ENCODE measurements at regions not wholly inside any gene's neighbourhood (a gene's known extent, or its start where the extent isn't known, plus 50 kb on each side); places are given as distances from the start of the nearest gene placed in this dataset.
"Not testable (repeated sequence)": the region's sequence is repeated elsewhere in the genome, so short reads cannot be mapped to it uniquely, and the experiment has no call there.

- H3K27ac ChIP-seq (ENCODE audit: low read depth, low read length): no peak overlapping the region
- H3K27me3 ChIP-seq (ENCODE audit: control insufficient read depth, insufficient read depth, low read length): no peaks in the 10 kb centered on the region
- no peaks in the 10 kb centered on the region for H3K4me1 ChIP-seq (ENCODE audit: control insufficient read depth, insufficient read depth, low read length)
- no peaks in the 10 kb centered on the region for H3K36me3 ChIP-seq (ENCODE audit: control insufficient read depth, insufficient read depth, low read length)
- H3K4me3 ChIP-seq (ENCODE audit: low read depth, low read length): no peak overlapping the region
- H3K9ac ChIP-seq (ENCODE audit: low read length): no peak overlapping the region
- no peaks in the 10 kb centered on the region for H3K9me3 ChIP-seq (ENCODE audit: control insufficient read depth, insufficient read depth, low read depth, low read length)
Measured at GRCh38 chr3:59499000-59499399, 449.2 kb upstream of the CFAP20DC start.

GRCh38 chr3:59496250-59496649 lies 446.4 kb upstream of the CFAP20DC start:
- H3K4me1 ChIP-seq (ENCODE audit: control insufficient read depth, insufficient read depth, low read length): no peaks in the 10 kb centered on the region
- H3K27me3 ChIP-seq (ENCODE audit: control insufficient read depth, insufficient read depth, low read length): no peaks in the 10 kb centered on the region
- H3K9ac ChIP-seq (ENCODE audit: low read length): no peak overlapping the region
- no peaks in the 10 kb centered on the region for H3K36me3 ChIP-seq (ENCODE audit: control insufficient read depth, insufficient read depth, low read length)
- no peak overlapping the region for H3K4me3 ChIP-seq (ENCODE audit: low read depth, low read length)
- H3K27ac ChIP-seq (ENCODE audit: low read depth, low read length): no peak overlapping the region
- no peaks in the 10 kb centered on the region for H3K9me3 ChIP-seq (ENCODE audit: control insufficient read depth, insufficient read depth, low read depth, low read length)

GRCh38 chr3:59494969-59495368 lies 445.1 kb upstream of the CFAP20DC start:
- H3K36me3 ChIP-seq (ENCODE audit: control insufficient read depth, insufficient read depth, low read length); H3K9ac ChIP-seq (ENCODE audit: low read length); H3K27me3 ChIP-seq (ENCODE audit: control insufficient read depth, insufficient read depth, low read length); H3K27ac ChIP-seq (ENCODE audit: low read depth, low read length); H3K9me3 ChIP-seq (ENCODE audit: control insufficient read depth, insufficient read depth, low read depth, low read length); H3K4me1 ChIP-seq (ENCODE audit: control insufficient read depth, insufficient read depth, low read length); H3K4me3 ChIP-seq (ENCODE audit: low read depth, low read length): not testable (repeated sequence)

- H3K4me3 ChIP-seq (ENCODE audit: low read depth, low read length): no peak overlapping the region
- 0 out of 2 replicates have a peak, but pooled peaks cover 6% of the 10 kb centered on the region for H3K4me1 ChIP-seq (ENCODE audit: control insufficient read depth, insufficient read depth, low read length)
- H3K27me3 ChIP-seq (ENCODE audit: control insufficient read depth, insufficient read depth, low read length): no peaks in the 10 kb centered on the region
- no peak overlapping the region for H3K9ac ChIP-seq (ENCODE audit: low read length)
- H3K36me3 ChIP-seq (ENCODE audit: control insufficient read depth, insufficient read depth, low read length): no peaks in the 10 kb centered on the region
- H3K9me3 ChIP-seq (ENCODE audit: control insufficient read depth, insufficient read depth, low read depth, low read length): no peaks in the 10 kb centered on the region
- no peak overlapping the region for H3K27ac ChIP-seq (ENCODE audit: low read depth, low read length)
Measured at GRCh38 chr3:59486520-59486919, 436.7 kb upstream of the CFAP20DC start.

- no peak overlapping the region for H3K9ac ChIP-seq (ENCODE audit: low read length)
- no peak overlapping the region for H3K27ac ChIP-seq (ENCODE audit: low read depth, low read length)
- 0 out of 2 replicates have a peak, but pooled peaks cover 6% of the 10 kb centered on the region for H3K4me1 ChIP-seq (ENCODE audit: control insufficient read depth, insufficient read depth, low read length)
- H3K9me3 ChIP-seq (ENCODE audit: control insufficient read depth, insufficient read depth, low read depth, low read length): no peaks in the 10 kb centered on the region
- no peak overlapping the region for H3K4me3 ChIP-seq (ENCODE audit: low read depth, low read length)
- H3K27me3 ChIP-seq (ENCODE audit: control insufficient read depth, insufficient read depth, low read length): no peaks in the 10 kb centered on the region
- no peaks in the 10 kb centered on the region for H3K36me3 ChIP-seq (ENCODE audit: control insufficient read depth, insufficient read depth, low read length)
Measured at GRCh38 chr3:59483191-59483590, 433.4 kb upstream of the CFAP20DC start.

GRCh38 chr3:59482684-59483083 lies 432.9 kb upstream of the CFAP20DC start:
- H3K27me3 ChIP-seq (ENCODE audit: control insufficient read depth, insufficient read depth, low read length): no peaks in the 10 kb centered on the region
- no peaks in the 10 kb centered on the region for H3K9me3 ChIP-seq (ENCODE audit: control insufficient read depth, insufficient read depth, low read depth, low read length)
- no peaks in the 10 kb centered on the region for H3K36me3 ChIP-seq (ENCODE audit: control insufficient read depth, insufficient read depth, low read length)
- H3K9ac ChIP-seq (ENCODE audit: low read length): no peak overlapping the region
- 0 out of 2 replicates have a peak, but pooled peaks cover 6% of the 10 kb centered on the region for H3K4me1 ChIP-seq (ENCODE audit: control insufficient read depth, insufficient read depth, low read length)
- no peak overlapping the region for H3K4me3 ChIP-seq (ENCODE audit: low read depth, low read length)
- H3K27ac ChIP-seq (ENCODE audit: low read depth, low read length): no peak overlapping the region

GRCh38 chr3:59481776-59482400 lies 432.1 kb upstream of the CFAP20DC start:
- Histone ChIP-seq H3K36me3 (ENCODE audit: control insufficient read depth, insufficient read depth, low read length) (no peaks in the 10 kb centered on the region), H3K4me1 (ENCODE audit: control insufficient read depth, insufficient read depth, low read length) (0 out of 2 replicates have a peak, but pooled peaks cover 3% of the 10 kb centered on the region), H3K9ac (ENCODE audit: low read length) (no peak overlapping the region), H3K27me3 (ENCODE audit: control insufficient read depth, insufficient read depth, low read length) (no peaks in the 10 kb centered on the region), H3K9me3 (ENCODE audit: control insufficient read depth, insufficient read depth, low read depth, low read length) (no peaks in the 10 kb centered on the region), H3K27ac (ENCODE audit: low read depth, low read length) (no peak overlapping the region), H3K4me3 (ENCODE audit: low read depth, low read length) (no peak overlapping the region)

- no peak overlapping the region for H3K9ac ChIP-seq (ENCODE audit: low read length)
- H3K4me1 ChIP-seq (ENCODE audit: control insufficient read depth, insufficient read depth, low read length): no peaks in the 10 kb centered on the region
- no peaks in the 10 kb centered on the region for H3K36me3 ChIP-seq (ENCODE audit: control insufficient read depth, insufficient read depth, low read length)
- no peaks in the 10 kb centered on the region for H3K27me3 ChIP-seq (ENCODE audit: control insufficient read depth, insufficient read depth, low read length)
- H3K27ac ChIP-seq (ENCODE audit: low read depth, low read length): no peak overlapping the region
- no peak overlapping the region for H3K4me3 ChIP-seq (ENCODE audit: low read depth, low read length)
- no peaks in the 10 kb centered on the region for H3K9me3 ChIP-seq (ENCODE audit: control insufficient read depth, insufficient read depth, low read depth, low read length)
Measured at GRCh38 chr3:59480486-59480995, 430.7 kb upstream of the CFAP20DC start.

GRCh38 chr3:59473636-59474035 lies 423.8 kb upstream of the CFAP20DC start:
- Histone ChIP-seq H3K4me3 (ENCODE audit: low read depth, low read length) (no peak overlapping the region), H3K27ac (ENCODE audit: low read depth, low read length) (no peak overlapping the region)

GRCh38 chr3:59472541-59472940 lies 422.7 kb upstream of the CFAP20DC start:
- H3K9me3 ChIP-seq (ENCODE audit: control insufficient read depth, insufficient read depth, low read depth, low read length): peaks cover 11% of the 10 kb centered on the region
- no peak overlapping the region for H3K9ac ChIP-seq (ENCODE audit: low read length)
- H3K27me3 ChIP-seq (ENCODE audit: control insufficient read depth, insufficient read depth, low read length): no peaks in the 10 kb centered on the region
- H3K4me3 ChIP-seq (ENCODE audit: low read depth, low read length): no peak overlapping the region
- no peaks in the 10 kb centered on the region for H3K4me1 ChIP-seq (ENCODE audit: control insufficient read depth, insufficient read depth, low read length)
- no peak overlapping the region for H3K27ac ChIP-seq (ENCODE audit: low read depth, low read length)
- H3K36me3 ChIP-seq (ENCODE audit: control insufficient read depth, insufficient read depth, low read length): no peaks in the 10 kb centered on the region

More at GRCh38 chr3:59473636-59474035, 423.8 kb upstream of the CFAP20DC start:
- H3K27me3 ChIP-seq (ENCODE audit: control insufficient read depth, insufficient read depth, low read length): no peaks in the 10 kb centered on the region
- H3K36me3 ChIP-seq (ENCODE audit: control insufficient read depth, insufficient read depth, low read length): no peaks in the 10 kb centered on the region
- no peak overlapping the region for H3K9ac ChIP-seq (ENCODE audit: low read length)
- no peaks in the 10 kb centered on the region for H3K4me1 ChIP-seq (ENCODE audit: control insufficient read depth, insufficient read depth, low read length)
- H3K9me3 ChIP-seq (ENCODE audit: control insufficient read depth, insufficient read depth, low read depth, low read length): peaks cover 11% of the 10 kb centered on the region

GRCh38 chr3:59469948-59470723 lies 420.3 kb upstream of the CFAP20DC start:
- no peaks in the 10 kb centered on the region for H3K27me3 ChIP-seq (ENCODE audit: control insufficient read depth, insufficient read depth, low read length)
- H3K4me3 ChIP-seq (ENCODE audit: low read depth, low read length): no peak overlapping the region
- H3K27ac ChIP-seq (ENCODE audit: low read depth, low read length): no peak overlapping the region
- H3K4me1 ChIP-seq (ENCODE audit: control insufficient read depth, insufficient read depth, low read length): no peaks in the 10 kb centered on the region
- no peak overlapping the region for H3K9ac ChIP-seq (ENCODE audit: low read length)
- no peaks in the 10 kb centered on the region for H3K36me3 ChIP-seq (ENCODE audit: control insufficient read depth, insufficient read depth, low read length)
- peaks cover 11% of the 10 kb centered on the region for H3K9me3 ChIP-seq (ENCODE audit: control insufficient read depth, insufficient read depth, low read depth, low read length)
